Activated naive CD8-positive, alpha-beta T cell treated with anti-CD3 and anti-CD28 coated beads, Interleukin-2, amount 10 ng/mL, durations not matched to agents 7 days and 5 days (primary cell): ENCODE measurements at regions not wholly inside any gene's neighbourhood (a gene's known extent, or its start where the extent isn't known, plus 50 kb on each side); places are given as distances from the start of the nearest gene placed in this dataset.
"Not testable (repeated sequence)": the region's sequence is repeated elsewhere in the genome, so short reads cannot be mapped to it uniquely, and the experiment has no call there.

ENCODE experiments used
- ATAC-seq: fragments of 150-1000 bp; cut with Tn5 transposase; one replicate; pipeline ENCODE4 v1.10.0; 2021; ENCODE audit warnings: low read depth, moderate library complexity
- POLR2A ChIA-PET: fragments of 350-600 bp; sonication (Branson Sonifier 250); formaldehyde crosslinking; loops from one replicate; lab custom pipeline; 2021; ENCODE audit warnings: antibody characterized with exemption; lab: Charles Lee
- DNase-seq: peaks from one replicate; pipeline ENCODE4 v3.0.0; 2021
- H3K27ac Mint-ChIP-seq: one replicate; pipeline ENCODE4 v1.8.0; 2022; ENCODE audit warnings: mild to moderate bottlenecking, mixed read lengths
- H3K27me3 Mint-ChIP-seq: one replicate; pipeline ENCODE4 v1.8.0; 2022; ENCODE audit warnings: mild to moderate bottlenecking, moderate library complexity, mixed read lengths
- H3K36me3 Mint-ChIP-seq: one replicate; pipeline ENCODE4 v1.8.0; 2021; ENCODE audit warnings: mild to moderate bottlenecking, mixed read lengths
- H3K4me1 Mint-ChIP-seq: one replicate; pipeline ENCODE4 v1.8.0; 2021; ENCODE audit warnings: mixed read lengths
- H3K4me3 Mint-ChIP-seq: one replicate; pipeline ENCODE4 v1.8.0; 2022; ENCODE audit warnings: mild to moderate bottlenecking, moderate library complexity, mixed read lengths
- H3K9me3 Mint-ChIP-seq: one replicate; pipeline ENCODE4 v1.8.0; 2021; ENCODE audit warnings: mixed read lengths

DNA sequence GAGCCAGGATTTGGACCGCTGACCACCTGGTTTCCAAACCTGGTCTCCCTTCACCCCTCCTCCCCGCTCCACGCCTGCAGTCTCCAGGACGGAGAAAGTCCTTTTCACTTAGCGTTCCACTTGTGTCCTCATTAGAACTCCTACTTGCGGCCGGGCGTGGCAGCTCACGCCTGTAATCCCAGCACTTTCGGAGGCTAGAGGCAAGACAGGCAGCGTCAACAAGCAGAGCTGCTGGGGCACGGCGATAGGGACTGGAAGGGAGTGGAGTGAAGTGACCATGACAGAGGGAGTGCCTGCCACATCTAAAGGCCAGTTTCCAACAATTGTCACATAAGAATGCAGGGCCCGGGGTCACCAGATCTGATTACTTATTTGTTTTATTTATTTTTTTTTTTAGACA, 132.5 kb upstream of the NCOR2 start:
- Mint-ChIP-seq H3K4me3 (no peak overlapping the region), H3K4me1 (peaks cover 3% of the 10 kb centered on the region), H3K27me3 (peaks cover 16% of the 10 kb centered on the region), H3K36me3 (no peaks in the 10 kb centered on the region), H3K9me3 (no peaks in the 10 kb centered on the region), H3K27ac (no peak overlapping the region)
- DNase-seq, result no peak
- no peak for ATAC-seq
- POLR2A ChIA-PET, result no interaction called here

DNA sequence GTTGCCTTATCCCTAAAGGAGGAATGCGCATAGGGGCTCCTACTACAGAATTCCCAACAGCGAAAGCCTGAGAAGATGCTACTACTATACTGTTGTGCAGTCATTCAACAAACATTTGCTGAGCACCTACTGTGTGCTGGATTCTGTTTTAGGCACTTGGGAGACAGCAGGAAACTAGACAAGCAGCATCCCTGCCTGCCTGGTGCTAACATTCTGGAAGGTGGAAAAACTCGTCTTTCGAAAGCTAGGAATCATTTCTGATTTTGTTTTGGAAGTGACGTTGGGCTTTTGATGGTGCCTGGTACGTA, 131.5 kb upstream of the NCOR2 start:
- Mint-ChIP-seq H3K4me1 (peaks cover 11% of the 10 kb centered on the region), H3K27ac (no peak overlapping the region), H3K4me3 (no peak overlapping the region), H3K27me3 (peaks cover 16% of the 10 kb centered on the region), H3K9me3 (no peaks in the 10 kb centered on the region), H3K36me3 (peaks cover 2% of the 10 kb centered on the region)
- ATAC-seq (no peak), DNase-seq (no peak)
- POLR2A ChIA-PET, result no interaction called here

- DNase-seq (no peak), ATAC-seq (no peak)
- Mint-ChIP-seq H3K4me3 (no peak overlapping the region), H3K27ac (no peak overlapping the region), H3K36me3 (peaks cover 2% of the 10 kb centered on the region), H3K27me3 (peaks cover 16% of the 10 kb centered on the region), H3K4me1 (peaks cover 12% of the 10 kb centered on the region), H3K9me3 (no peaks in the 10 kb centered on the region)
- POLR2A ChIA-PET, result no interaction called here
Measured at GRCh38 chr12:124698211-124698997, 131.0 kb upstream of the NCOR2 start.

- H3K4me1 Mint-ChIP-seq, result peaks cover 14% of the 10 kb centered on the region
- POLR2A ChIA-PET, result interaction anchor here (0.8 kb wide), 1 partner anchor 13 kb away, joined by 3 read pairs; no protein-coding TSS in a partner anchor
- not testable (repeated sequence) for H3K36me3 Mint-ChIP-seq
Measured at GRCh38 chr12:124697722-124698121, 130.3 kb upstream of the NCOR2 start.

GRCh38 chr12:124696693-124697476, 129.5 kb upstream of the NCOR2 start:
- Mint-ChIP-seq H3K27me3 (peaks cover 16% of the 10 kb centered on the region), H3K36me3 (peaks cover 4% of the 10 kb centered on the region), H3K4me1 (peaks cover 14% of the 10 kb centered on the region), H3K4me3 (no peak overlapping the region), H3K9me3 (no peaks in the 10 kb centered on the region), H3K27ac (no peak overlapping the region)
- no peak for DNase-seq
- POLR2A ChIA-PET, result interaction anchor here (0.8 kb wide), 1 partner anchor 14 kb away, joined by 3 read pairs; no protein-coding TSS in a partner anchor
- no peak for ATAC-seq

More at GRCh38 chr12:124697722-124698121, 130.3 kb upstream of the NCOR2 start:
- not testable (repeated sequence) for H3K9me3 Mint-ChIP-seq, H3K27ac Mint-ChIP-seq, DNase-seq, H3K4me3 Mint-ChIP-seq, ATAC-seq
- peaks cover 16% of the 10 kb centered on the region for H3K27me3 Mint-ChIP-seq

DNA sequence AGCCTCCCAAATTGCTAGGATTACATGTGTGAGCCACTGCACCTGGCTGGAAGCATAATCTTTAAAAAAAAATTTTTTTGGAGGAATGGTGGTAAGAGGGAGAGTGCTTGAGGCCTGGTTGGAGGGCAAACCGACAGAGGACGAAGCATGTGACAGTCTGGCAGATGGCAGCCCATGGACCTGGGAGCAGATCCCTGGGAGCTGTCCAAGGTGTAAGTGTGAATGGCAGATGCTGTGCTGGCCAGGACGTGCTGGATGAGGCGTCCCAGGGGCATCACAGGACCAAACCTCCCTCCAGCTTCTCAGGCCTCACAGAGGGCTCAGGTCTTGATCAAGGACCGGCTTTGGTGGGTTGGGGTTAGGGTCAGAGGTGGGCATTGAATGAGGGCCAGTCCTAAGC, 128.4 kb upstream of the NCOR2 start:
- peaks cover 14% of the 10 kb centered on the region for H3K4me1 Mint-ChIP-seq

GRCh38 chr12:124694846-124695497, 127.6 kb upstream of the NCOR2 start:
- Mint-ChIP-seq H3K4me3 (peak overlapping the region; percentile 71), H3K9me3 (peaks cover 5% of the 10 kb centered on the region), H3K27ac (no peak overlapping the region), H3K27me3 (peaks cover 16% of the 10 kb centered on the region), H3K4me1 (peaks cover 14% of the 10 kb centered on the region), H3K36me3 (peaks cover 4% of the 10 kb centered on the region)
- POLR2A ChIA-PET, result interaction anchor here (1.5 kb wide), 1 partner anchor 127 kb away, joined by 3 read pairs; the partner anchor contains the start of gene NCOR2
- no peak for ATAC-seq
- DNase-seq, result no peak

More for the DNA sequence above, 128.4 kb upstream of the NCOR2 start:
- no peak overlapping the region for H3K27ac Mint-ChIP-seq
- POLR2A ChIA-PET, result no interaction called here
- no peak for DNase-seq
- H3K4me3 Mint-ChIP-seq, result no peak overlapping the region
- H3K9me3 Mint-ChIP-seq, result peaks cover 5% of the 10 kb centered on the region
- no peak for ATAC-seq
- H3K27me3 Mint-ChIP-seq, result peaks cover 16% of the 10 kb centered on the region
- H3K36me3 Mint-ChIP-seq, result peaks cover 4% of the 10 kb centered on the region

DNA sequence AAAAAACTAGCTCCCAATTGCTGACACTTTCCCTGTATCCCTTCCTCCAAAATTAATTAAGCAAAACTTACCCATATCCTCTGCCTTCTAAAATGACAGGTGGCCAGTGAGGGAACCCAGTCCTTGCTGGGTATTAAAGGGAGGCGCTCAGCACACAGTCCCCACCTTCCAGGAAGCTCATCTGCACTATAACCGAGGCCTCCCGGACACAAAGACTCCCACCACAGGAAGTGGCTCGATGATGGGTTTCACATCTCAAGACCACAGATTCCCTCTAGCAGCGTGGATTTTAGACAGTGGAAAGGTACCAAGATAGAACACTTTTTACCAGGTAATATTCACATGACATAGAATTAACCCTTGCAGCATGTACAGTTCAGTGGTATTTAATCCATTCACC, 126.8 kb upstream of the NCOR2 start:
- ATAC-seq, result peak; percentile 95
- POLR2A ChIA-PET, result interaction anchor here (0.7 to 1.6 kb wide), 4 partner anchors 13 to 127 kb away, joined by 3 read pairs; partner anchors contain the start of gene NCOR2
- DNase-seq, result no peak
- H3K27me3 Mint-ChIP-seq, result peaks cover 13% of the 10 kb centered on the region
- peaks cover 5% of the 10 kb centered on the region for H3K9me3 Mint-ChIP-seq
- H3K4me1 Mint-ChIP-seq, result peaks cover 16% of the 10 kb centered on the region
- peak overlapping the region; percentile 71 for H3K4me3 Mint-ChIP-seq
- peaks cover 4% of the 10 kb centered on the region for H3K36me3 Mint-ChIP-seq
- peak overlapping the region; percentile 67 for H3K27ac Mint-ChIP-seq

- H3K27ac Mint-ChIP-seq, result peak overlapping the region; percentile 42
- H3K27me3 Mint-ChIP-seq, result peaks cover 12% of the 10 kb centered on the region
- DNase-seq (no peak), ATAC-seq (no peak)
- peaks cover 5% of the 10 kb centered on the region for H3K9me3 Mint-ChIP-seq
- H3K36me3 Mint-ChIP-seq, result peaks cover 7% of the 10 kb centered on the region
- POLR2A ChIA-PET, result interaction anchor here (1.0 to 1.6 kb wide), 3 partner anchors 14 to 126 kb away, joined by 3 read pairs; partner anchors contain the start of gene NCOR2
- H3K4me3 Mint-ChIP-seq, result no peak overlapping the region
- peaks cover 22% of the 10 kb centered on the region for H3K4me1 Mint-ChIP-seq
Measured at GRCh38 chr12:124693111-124693723, 125.8 kb upstream of the NCOR2 start.

DNA sequence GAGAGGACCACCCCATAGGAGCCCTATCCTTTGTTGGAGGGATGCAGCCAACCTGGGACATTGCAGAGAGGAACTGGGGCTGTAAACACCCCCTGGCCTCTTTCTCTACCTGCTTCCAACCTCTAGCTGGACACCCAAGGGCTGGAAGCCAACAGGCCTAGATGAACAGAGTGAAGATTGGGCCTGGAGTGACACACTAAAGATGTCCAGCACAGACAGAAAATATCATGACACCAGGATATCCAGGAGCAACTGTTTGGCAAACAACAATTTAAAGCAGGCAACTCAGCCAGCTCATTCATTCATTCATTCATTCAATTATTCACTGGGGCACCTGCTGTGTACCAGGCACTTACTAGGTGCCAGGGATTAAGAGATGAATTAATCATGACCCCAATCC, 125.0 kb upstream of the NCOR2 start:
- peaks cover 29% of the 10 kb centered on the region for H3K4me1 Mint-ChIP-seq
- H3K27ac Mint-ChIP-seq, result no peak overlapping the region
- no peak overlapping the region for H3K4me3 Mint-ChIP-seq
- peaks cover 5% of the 10 kb centered on the region for H3K9me3 Mint-ChIP-seq
- H3K27me3 Mint-ChIP-seq, result peaks cover 12% of the 10 kb centered on the region
- ATAC-seq, result no peak
- POLR2A ChIA-PET, result no interaction called here
- peaks cover 7% of the 10 kb centered on the region for H3K36me3 Mint-ChIP-seq
- no peak for DNase-seq

- no peak for ATAC-seq
- H3K27me3 Mint-ChIP-seq, result peaks cover 9% of the 10 kb centered on the region
- DNase-seq, result no peak
- peaks cover 7% of the 10 kb centered on the region for H3K36me3 Mint-ChIP-seq
- H3K9me3 Mint-ChIP-seq, result peaks cover 5% of the 10 kb centered on the region
- POLR2A ChIA-PET, result no interaction called here
- H3K4me1 Mint-ChIP-seq, result peaks cover 35% of the 10 kb centered on the region
- H3K4me3 Mint-ChIP-seq, result no peak overlapping the region
- no peak overlapping the region for H3K27ac Mint-ChIP-seq
Measured at GRCh38 chr12:124691429-124691828, 124.0 kb upstream of the NCOR2 start.

GRCh38 chr12:124689631-124690030, 122.2 kb upstream of the NCOR2 start:
- Mint-ChIP-seq H3K27ac (no peak overlapping the region), H3K9me3 (peaks cover 5% of the 10 kb centered on the region), H3K27me3 (peaks cover 1% of the 10 kb centered on the region), H3K36me3 (peaks cover 7% of the 10 kb centered on the region), H3K4me1 (peaks cover 42% of the 10 kb centered on the region), H3K4me3 (no peak overlapping the region)
- POLR2A ChIA-PET, result no interaction called here
- DNase-seq, result no peak
- no peak for ATAC-seq
